ENCODE measurements at regions not wholly inside any gene's neighbourhood (a gene's known extent, or its start where the extent isn't known, plus 50 kb on each side); places are given as distances from the start of the nearest gene placed in this dataset.

GRCh38 chr20:48282591-48283228 is 497.4 kb upstream of the SULF2 start (continued):
- peak in 1 of 2 experiments; percentile 22; a peak in 1 of 4 replicates for TF ChIP-seq BHLHE40 (IDR thresholded peaks at IDR 0.05; ENCODE audit: borderline replicate concordance in 1 of 2, low read depth in 2 of 2, low read length in 1 of 2)
- TF ChIP-seq SIX5 (IDR thresholded peaks at IDR 0.05; ENCODE audit: low read depth, low read length, severe bottlenecking), result no peak
- TF ChIP-seq MYB (IDR thresholded peaks at IDR 0.05; ENCODE audit: borderline replicate concordance, low read depth, low read length), result no peak
- no peak for TF ChIP-seq GATAD2B (conservative IDR thresholded peaks at IDR 0.05; ENCODE audit: low read depth)
- no peak for TF ChIP-seq SMAD1 (IDR thresholded peaks at IDR 0.05; ENCODE audit: low read depth, partially characterized antibody)
- TF ChIP-seq IRF4 (IDR thresholded peaks at IDR 0.05; ENCODE audit: low read depth, low read length), result no peak
- no peak for TF ChIP-seq JUND (IDR thresholded peaks at IDR 0.05; ENCODE audit: low read depth, low read length)

- no peak for DNase-seq (ENCODE audit: low read depth, low spot score)
- H3K36me3 ChIP-seq (ENCODE audit: control insufficient read depth in 2 of 2, insufficient read depth in 2 of 2, low read length in 1 of 2), result no peaks in the 10 kb centered on the region
- no peaks in the 10 kb centered on the region for H3K79me2 ChIP-seq (ENCODE audit: control insufficient read depth, insufficient read depth, low read length)
- ChIA-PET SMC1A (ENCODE audit: uncharacterized antibody, unreplicated experiment) (interaction anchor here (0.5 kb wide), 1 partner anchor 12 kb away, joined by 5 read pairs; no protein-coding TSS in a partner anchor), RAD21 (ENCODE audit: unreplicated experiment) (no interaction called here), CTCF (no interaction called here), POLR2A (no interaction called here)
- intact Hi-C loops (cut with micrococcal nuclease; ENCODE audit: unreplicated experiment), result no loop called here
- no peak overlapping the region for H3K4me3 ChIP-seq
- no peak overlapping the region for H3K9ac ChIP-seq (ENCODE audit: control insufficient read depth, insufficient read depth, low read length)
- no peaks in the 10 kb centered on the region for H3K4me1 ChIP-seq (ENCODE audit: control insufficient read depth, insufficient read depth, low read length)
- no peak overlapping the region for H3K27ac ChIP-seq (ENCODE audit: control insufficient read depth, insufficient read depth)
- no peak overlapping the region for H2AFZ ChIP-seq (ENCODE audit: control insufficient read depth, low read depth, low read length)
- WGBS (ENCODE audit: insufficient coverage, insufficient replicate concordance, low lambda C conversion rate, missing lambda C conversion rate), result 42% methylated on average over 4 of the region's 4 CpGs
- no peak for FAIRE-seq
- H4K20me1 ChIP-seq (ENCODE audit: control insufficient read depth, insufficient read depth), result no peaks in the 10 kb centered on the region
- no peaks in the 10 kb centered on the region; a peak in 2 of 4 replicates for H3K27me3 ChIP-seq (replicated peaks in 1 of 2; ENCODE audit: control insufficient read depth in 2 of 2, insufficient read depth in 2 of 2, low read length in 1 of 2)
- H3K9me3 ChIP-seq (replicated peaks; ENCODE audit: control insufficient read depth, insufficient read depth, low read length), result no peaks in the 10 kb centered on the region; the same call in 2 of the 3 replicates
- H3K4me2 ChIP-seq (ENCODE audit: control insufficient read depth, insufficient read depth), result no peak overlapping the region
- BruUV-seq (replicated peaks), result no TSS peak
- no peak for ATAC-seq
- in situ Hi-C loops (cut with MboI), result no loop called here
- TF ChIP-seq EED (IDR thresholded peaks at IDR 0.05; ENCODE audit: low read depth) (no peak), ATF7 (IDR thresholded peaks at IDR 0.05; ENCODE audit: low read depth) (no peak), ZNF592 (IDR thresholded peaks at IDR 0.05) (no peak), NRF1 (conservative IDR thresholded peaks at IDR 0.05; ENCODE audit: low read depth, low read length) (no peak), KAT2A (conservative IDR thresholded peaks at IDR 0.05; ENCODE audit: control insufficient read depth, low read depth, low read length) (no peak), PKNOX1 (IDR thresholded peaks at IDR 0.05) (no peak), CEBPB (IDR thresholded peaks at IDR 0.05; ENCODE audit: borderline replicate concordance in 1 of 2, low read depth in 2 of 2, low read length in 2 of 2) (no peak), MEF2B (IDR thresholded peaks at IDR 0.05; ENCODE audit: partially characterized antibody, poor library complexity, severe bottlenecking) (no peak), BMI1 (IDR thresholded peaks at IDR 0.05; ENCODE audit: borderline replicate concordance) (no peak)
Measured at GRCh38 chr20:48281501-48281900, 496.2 kb upstream of the SULF2 start.
